HG03342 (cell line): ENCODE measurements at regions not wholly inside any gene's neighbourhood (a gene's known extent, or its start where the extent isn't known, plus 50 kb on each side); places are given as distances from the start of the nearest gene placed in this dataset.

ENCODE experiments used
- ATAC-seq: cut with Tn5 transposase; IDR thresholded peaks from one replicate; pipeline ENCODE4 v1.9.1; 2021; ENCODE audit warnings: mild to moderate bottlenecking, moderate library complexity; ENCODE audit not compliant: unreplicated experiment

GRCh38 chr1:94599095-94599813, 57.7 kb upstream of the F3 start:
- no peak for ATAC-seq

- no peak for ATAC-seq
Observed at GRCh38 chr1:94597701-94598100, 56.1 kb upstream of the F3 start.

GRCh38 chr1:94596260-94596659, 54.7 kb upstream of the F3 start:
- ATAC-seq = no peak

GRCh38 chr1:94595658-94596057, 54.1 kb upstream of the F3 start:
- no peak for ATAC-seq

GRCh38 chr1:94593611-94594010, 52.1 kb upstream of the F3 start:
- no peak for ATAC-seq

GRCh38 chr1:94592571-94592920, 51.0 kb upstream of the F3 start:
- no peak for ATAC-seq

GRCh38 chr1:94591823-94592570, 50.4 kb upstream of the F3 start:
- ATAC-seq = no peak
